SK-N-SH treated with all-trans-retinoic acid at 6 μM for 48 hours (cell line): ENCODE measurements at regions not wholly inside any gene's neighbourhood (a gene's known extent, or its start where the extent isn't known, plus 50 kb on each side); places are given as distances from the start of the nearest gene placed in this dataset.

ENCODE experiments used
- ATAC-seq: fragments of 200-7000 bp; cut with Tn5 transposase; 3 replicates; pipeline ENCODE4 v1.9.1; 2020; ENCODE audit warnings: mild to moderate bottlenecking, moderate library complexity
- ARNTL ChIP-seq: fragments of 450-650 bp; formaldehyde crosslinking; IDR thresholded peaks from 2 replicates; pipeline ENCODE4 v1.5.0; 2020; ENCODE audit warnings: low read depth, mild to moderate bottlenecking, moderate library complexity, borderline replicate concordance
- BACH2 ChIP-seq: fragments of 250-450 bp; sonication (Bioruptor Pico); IDR thresholded peaks from 2 replicates; pipeline ENCODE4 v1.9.0; 2021; ENCODE audit warnings: mild to moderate bottlenecking, borderline replicate concordance
- CREB5 ChIP-seq: fragments of 250-450 bp; sonication (Bioruptor Pico); IDR thresholded peaks from 2 replicates; pipeline ENCODE4 v1.5.1; 2020; ENCODE audit warnings: low read depth, mild to moderate bottlenecking, moderate library complexity
- CSDC2 ChIP-seq: fragments of 250-450 bp; sonication (Bioruptor Pico); IDR thresholded peaks from 2 replicates; pipeline ENCODE4 v1.5.0; 2020; ENCODE audit warnings: mild to moderate bottlenecking, moderate library complexity
- CSRNP3 ChIP-seq: fragments of 250-450 bp; sonication (Bioruptor Pico); IDR thresholded peaks from 2 replicates; pipeline ENCODE4 v1.5.1; 2021; ENCODE audit warnings: mild to moderate bottlenecking, moderate library complexity
- ESRRG ChIP-seq: fragments of 250-450 bp; sonication (Bioruptor Pico); IDR thresholded peaks from 2 replicates; pipeline ENCODE4 v1.6.1; 2021; ENCODE audit warnings: mild to moderate bottlenecking
- GLIS3 ChIP-seq: fragments of 250-450 bp; sonication (Bioruptor Pico); IDR thresholded peaks from 2 replicates; pipeline ENCODE4 v1.5.0; 2020; ENCODE audit warnings: mild to moderate bottlenecking, moderate library complexity
- PATZ1 ChIP-seq: fragments of 250-450 bp; sonication (Bioruptor Pico); IDR thresholded peaks from 2 replicates; pipeline ENCODE4 v1.8.0; 2020; ENCODE audit warnings: mild to moderate bottlenecking, moderate library complexity, borderline replicate concordance
- PPARA ChIP-seq: fragments of 250-450 bp; sonication (Bioruptor Pico); IDR thresholded peaks from 2 replicates; pipeline ENCODE4 v1.5.0; 2020; ENCODE audit warnings: mild to moderate bottlenecking, borderline replicate concordance
- SNAI2 ChIP-seq: fragments of 250-450 bp; sonication (Bioruptor Pico); IDR thresholded peaks from 2 replicates; pipeline ENCODE4 v1.5.0; 2020; ENCODE audit warnings: mild to moderate bottlenecking, moderate library complexity
- TCF4 ChIP-seq: fragments of 250-450 bp; sonication (Bioruptor Pico); IDR thresholded peaks from 2 replicates; pipeline ENCODE4 v1.8.0; 2021; ENCODE audit warnings: mild to moderate bottlenecking, moderate library complexity, borderline replicate concordance
- TOX ChIP-seq: fragments of 250-450 bp; sonication (Bioruptor Pico); IDR thresholded peaks from 2 replicates; pipeline ENCODE4 v1.8.0; 2021; ENCODE audit warnings: mild to moderate bottlenecking, moderate library complexity, borderline replicate concordance
- TSHZ2 ChIP-seq: fragments of 250-450 bp; sonication (Bioruptor Pico); IDR thresholded peaks from 2 replicates; pipeline ENCODE4 v1.5.0; 2020; ENCODE audit warnings: mild to moderate bottlenecking, moderate library complexity
- ZC3H10 ChIP-seq: fragments of 250-450 bp; sonication (Bioruptor Pico); IDR thresholded peaks from 2 replicates; pipeline ENCODE4 v1.5.1; 2021; ENCODE audit warnings: mild to moderate bottlenecking, moderate library complexity
- ZFP3 ChIP-seq: fragments of 250-450 bp; sonication (Bioruptor Pico); IDR thresholded peaks from 2 replicates; pipeline ENCODE4 v1.5.0; 2020; ENCODE audit warnings: mild to moderate bottlenecking, moderate library complexity
- ZNF8 ChIP-seq: fragments of 450-650 bp; formaldehyde crosslinking; IDR thresholded peaks from 2 replicates; pipeline ENCODE4 v1.5.0; 2020; ENCODE audit warnings: mild to moderate bottlenecking, moderate library complexity

- no peak for ATAC-seq
- no peak for TF ChIP-seq CSRNP3 (CRISPR knock-in tag)
- no peak for TF ChIP-seq ZFP3 (CRISPR knock-in tag)
- TF ChIP-seq TSHZ2 = no peak
These were observed 367.6 kb downstream of the THBS2 start for GRCh38 chr6:168885751-168886742.

- TF ChIP-seq ARNTL (CRISPR knock-in tag) = no peak
- TF ChIP-seq TOX (CRISPR knock-in tag) = no peak
- TF ChIP-seq PPARA (CRISPR knock-in tag) = no peak
- TF ChIP-seq PATZ1 = no peak
- TF ChIP-seq CSDC2 (CRISPR knock-in tag) = no peak
- no peak for TF ChIP-seq GLIS3 (CRISPR knock-in tag)
- TF ChIP-seq ZFP3 (CRISPR knock-in tag) = no peak
- no peak for TF ChIP-seq ESRRG (CRISPR knock-in tag)
- TF ChIP-seq SNAI2 (CRISPR knock-in tag) = no peak
- TF ChIP-seq TSHZ2 = no peak
- TF ChIP-seq ZNF8 = no peak
- TF ChIP-seq CSRNP3 (CRISPR knock-in tag) = no peak
- no peak for TF ChIP-seq CREB5 (CRISPR knock-in tag)
- no peak for TF ChIP-seq ZC3H10 (CRISPR knock-in tag)
- no peak for TF ChIP-seq TCF4 (CRISPR knock-in tag)
- no peak for TF ChIP-seq BACH2 (CRISPR knock-in tag)
- ATAC-seq = no peak
These were observed 368.4 kb downstream of the THBS2 start for GRCh38 chr6:168885196-168885595.
